ENCODE measurements at regions not wholly inside any gene's neighbourhood (a gene's known extent, or its start where the extent isn't known, plus 50 kb on each side); places are given as distances from the start of the nearest gene placed in this dataset.

DNA sequence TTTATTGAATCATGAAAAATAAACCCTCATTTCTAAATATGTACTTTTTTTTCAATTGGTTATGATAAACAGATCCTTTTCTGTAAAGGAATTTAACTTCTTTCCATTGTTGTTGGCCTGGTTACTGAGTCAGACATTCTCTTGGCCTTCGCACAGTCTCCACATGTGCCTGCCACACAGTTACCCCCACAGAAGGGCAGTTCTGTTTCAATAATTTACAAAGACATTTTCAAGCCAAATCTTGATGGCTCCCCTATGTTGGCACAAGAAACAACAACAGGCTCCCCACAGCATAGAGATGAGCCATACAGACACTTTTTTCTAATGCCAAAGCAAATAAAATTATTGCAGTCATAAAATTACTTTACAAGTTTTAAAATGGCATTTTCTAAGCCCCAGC lies 55.6 kb upstream of the BEND6 start:
- no peak overlapping the region for H3K4me3 ChIP-seq (replicated peaks in 1 of 3; ENCODE audit: insufficient read depth in 1 of 3, low read depth in 2 of 3, low read length in 3 of 3)
- intact Hi-C loops (cut with micrococcal nuclease; ENCODE audit: unreplicated experiment) (no loop called here), in situ Hi-C loops (cut with HindIII; ENCODE audit: extremely low pct_ligation_motif_present, low pct_unique_long_range_greater_than_20kb) (no loop called here)
- CTCF ChIA-PET (ENCODE audit: low intra/inter-chr PET ratio, low total read pairs) = no interaction called here
- BruUV-seq (replicated peaks) = no TSS peak
- H4K20me1 ChIP-seq (ENCODE audit: insufficient read depth, low read length) = no peaks in the 10 kb centered on the region; the same call in 1 of the 2 replicates
- H2AFZ ChIP-seq (ENCODE audit: low read length) = no peak overlapping the region
- POLR2A ChIA-PET = no interaction called here
- no peak overlapping the region for H3K27ac ChIP-seq (ENCODE audit: extremely low read length, insufficient read depth, low read length)
- H3K79me2 ChIP-seq (ENCODE audit: insufficient read depth, low read length) = no peaks in the 10 kb centered on the region
- no peak for FAIRE-seq
- H3K4me1 ChIP-seq (ENCODE audit: insufficient read depth, low read length) = peaks cover 7% of the 10 kb centered on the region; the same call in 1 of the 2 replicates
- 60% methylated on average over 1 of the region's 1 CpG for WGBS (ENCODE audit: low lambda C conversion rate)
- H3K36me3 ChIP-seq (replicated peaks in 1 of 2; ENCODE audit: control insufficient read depth in 1 of 2, insufficient read depth in 2 of 2, low read length in 2 of 2) = no peaks in the 10 kb centered on the region
- H3K9ac ChIP-seq (ENCODE audit: insufficient read depth, low read depth, low read length) = no peak overlapping the region
- no peaks in the 10 kb centered on the region; a peak in 2 of 5 replicates for H3K27me3 ChIP-seq (ENCODE audit: control insufficient read depth in 1 of 2, insufficient read depth in 2 of 2, low read length in 2 of 2)
- no peak overlapping the region for H3K4me2 ChIP-seq (ENCODE audit: low read depth, low read length)
- ATAC-seq = no peak
- no peak for DNase-seq (ENCODE audit: low spot score)
- no peaks in the 10 kb centered on the region for H3K9me3 ChIP-seq (ENCODE audit: low read length)
- TF ChIP-seq MAZ (IDR thresholded peaks at IDR 0.05; ENCODE audit: borderline replicate concordance, low read depth, low read length) (no peak), MAZ (CRISPR knock-in tag; IDR thresholded peaks at IDR 0.05; ENCODE audit: low read depth) (no peak), TBX2 (CRISPR knock-in tag; IDR thresholded peaks at IDR 0.05; ENCODE audit: borderline replicate concordance) (no peak), CHD2 (IDR thresholded peaks at IDR 0.05; ENCODE audit: low read depth, low read length) (no peak), ZNF652 (CRISPR knock-in tag; IDR thresholded peaks at IDR 0.05; ENCODE audit: borderline replicate concordance, low read depth) (no peak), ARID5B (CRISPR knock-in tag; IDR thresholded peaks at IDR 0.05) (no peak), E2F2 (CRISPR knock-in tag; IDR thresholded peaks at IDR 0.05; ENCODE audit: borderline replicate concordance) (no peak), ZNF232 (CRISPR knock-in tag; IDR thresholded peaks at IDR 0.05; ENCODE audit: borderline replicate concordance) (no peak), IKZF5 (CRISPR knock-in tag; IDR thresholded peaks at IDR 0.05) (no peak), ZNF768 (CRISPR knock-in tag; IDR thresholded peaks at IDR 0.05) (no peak), ZNF646 (CRISPR knock-in tag; IDR thresholded peaks at IDR 0.05) (no peak), TRIM24 (CRISPR knock-in tag; IDR thresholded peaks at IDR 0.05) (no peak)

All from HepG2 (cell line).